ENCODE measurements at regions not wholly inside any gene's neighbourhood (a gene's known extent, or its start where the extent isn't known, plus 50 kb on each side); places are given as distances from the start of the nearest gene placed in this dataset.

- no peaks in the 10 kb centered on the region for H3K36me3 ChIP-seq
- H3K4me1 ChIP-seq, result no peaks in the 10 kb centered on the region
- WGBS, 2 donors (ENCODE audit: low coverage in 1 of 2), result 16 to 17% methylated on average over 7 of the region's 7 CpGs
- TF ChIP-seq CTCF (IDR thresholded peaks at IDR 0.05) (peak; percentile 81 to 88 (median 85)), EP300 (IDR thresholded peaks at IDR 0.05; ENCODE audit: low read depth) (no peak), POLR2A (IDR thresholded peaks at IDR 0.05) (no peak)
- no peaks in the 10 kb centered on the region for H3K27me3 ChIP-seq
- intact Hi-C loops (cut with DNase I; ENCODE audit: low total_unique reads), result no loop called here
- in situ Hi-C loops (cut with MboI; ENCODE audit: low pct_ligation_motif_present in 1 of 4, low pct_unique_long_range_greater_than_20kb in 1 of 4, low sequenced_read_pairs in 3 of 4), result no loop called here
- DNase-seq, result no peak
- H3K9me3 ChIP-seq, result no peaks in the 10 kb centered on the region
- H3K4me3 ChIP-seq, result no peak overlapping the region
- H3K27ac ChIP-seq, result no peak overlapping the region
Observed at GRCh38 chr14:49497725-49498348, 88.3 kb downstream of the RPS29 start.

GRCh38 chr14:49497267-49497666, 88.9 kb downstream of the RPS29 start:
- DNase-seq, result no peak
- H3K9me3 ChIP-seq, result no peaks in the 10 kb centered on the region
- WGBS, 2 donors (ENCODE audit: low coverage in 1 of 2), result 85 to 89% methylated on average over 7 of the region's 7 CpGs
- no peaks in the 10 kb centered on the region for H3K4me1 ChIP-seq
- no peak overlapping the region for H3K27ac ChIP-seq
- H3K36me3 ChIP-seq, result no peaks in the 10 kb centered on the region
- no peaks in the 10 kb centered on the region for H3K27me3 ChIP-seq
- TF ChIP-seq EP300 (IDR thresholded peaks at IDR 0.05; ENCODE audit: low read depth), result no peak
- no peak for TF ChIP-seq CTCF (IDR thresholded peaks at IDR 0.05)
- no peak for TF ChIP-seq POLR2A (IDR thresholded peaks at IDR 0.05)
- TF ChIP-seq POLR2AphosphoS5 (IDR thresholded peaks at IDR 0.05), result no peak
- intact Hi-C loops (cut with DNase I; ENCODE audit: low total_unique reads) (no loop called here), in situ Hi-C loops (cut with MboI; ENCODE audit: low pct_ligation_motif_present in 1 of 4, low pct_unique_long_range_greater_than_20kb in 1 of 4, low sequenced_read_pairs in 3 of 4) (no loop called here)
- no peak overlapping the region for H3K4me3 ChIP-seq

GRCh38 chr14:49494836-49495235, 91.3 kb downstream of the RPS29 start:
- intact Hi-C loops (cut with DNase I; ENCODE audit: low total_unique reads), result no loop called here
- Histone ChIP-seq H3K9me3 (no peaks in the 10 kb centered on the region), H3K27me3 (no peaks in the 10 kb centered on the region), H3K4me3 (no peak overlapping the region), H3K36me3 (no peaks in the 10 kb centered on the region), H3K4me1 (no peaks in the 10 kb centered on the region), H3K27ac (no peak overlapping the region)
- in situ Hi-C loops (cut with MboI; ENCODE audit: low pct_ligation_motif_present in 1 of 4, low pct_unique_long_range_greater_than_20kb in 1 of 4, low sequenced_read_pairs in 3 of 4), result no loop called here
- no peak for TF ChIP-seq POLR2A (IDR thresholded peaks at IDR 0.05)
- no peak for TF ChIP-seq EP300 (IDR thresholded peaks at IDR 0.05; ENCODE audit: low read depth)
- no peak for TF ChIP-seq POLR2AphosphoS5 (IDR thresholded peaks at IDR 0.05)
- TF ChIP-seq CTCF (IDR thresholded peaks at IDR 0.05), result no peak
- 46 to 62% methylated on average over 3 to 4 of the region's 4 CpGs for WGBS, 2 donors (ENCODE audit: low coverage in 1 of 2)
- no peak for DNase-seq

DNA sequence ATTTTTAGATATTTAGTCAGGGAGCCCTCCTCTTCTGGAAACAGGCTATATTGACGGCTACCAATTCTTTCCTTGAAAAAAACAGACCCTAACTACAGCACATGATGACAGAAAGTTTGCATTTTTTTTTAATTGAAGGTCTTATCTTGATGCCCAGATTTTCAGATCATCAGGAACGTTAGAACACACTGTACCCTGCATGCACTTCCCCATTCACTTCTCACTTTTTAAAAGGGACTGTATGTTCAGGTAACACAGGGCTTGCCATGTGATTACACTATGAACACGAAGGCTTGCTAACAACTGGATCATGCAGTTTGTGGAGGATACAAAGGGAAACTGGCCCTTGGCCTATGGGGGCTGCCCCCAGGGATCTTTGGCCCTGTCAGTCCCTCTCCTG, 92.6 kb downstream of the RPS29 start:
- 48 to 60% methylated on average over 1 to 3 of the region's 3 CpGs for WGBS, 2 donors (ENCODE audit: low coverage in 1 of 2)
- in situ Hi-C loops (cut with MboI; ENCODE audit: low pct_ligation_motif_present in 1 of 4, low pct_unique_long_range_greater_than_20kb in 1 of 4, low sequenced_read_pairs in 3 of 4), result no loop called here
- DNase-seq, result no peak

More for the DNA sequence above, 92.6 kb downstream of the RPS29 start:
- no peak overlapping the region for H3K27ac ChIP-seq
- no peaks in the 10 kb centered on the region for H3K36me3 ChIP-seq
- no peaks in the 10 kb centered on the region for H3K4me1 ChIP-seq
- no peak for TF ChIP-seq POLR2AphosphoS5 (IDR thresholded peaks at IDR 0.05)
- TF ChIP-seq POLR2A (IDR thresholded peaks at IDR 0.05), result no peak
- no peak for TF ChIP-seq EP300 (IDR thresholded peaks at IDR 0.05; ENCODE audit: low read depth)
- TF ChIP-seq CTCF (IDR thresholded peaks at IDR 0.05), result no peak
- no peaks in the 10 kb centered on the region for H3K27me3 ChIP-seq
- no peak overlapping the region for H3K4me3 ChIP-seq
- intact Hi-C loops (cut with DNase I; ENCODE audit: low total_unique reads), result no loop called here
- H3K9me3 ChIP-seq, result no peaks in the 10 kb centered on the region
